ENCODE measurements at regions not wholly inside any gene's neighbourhood (a gene's known extent, or its start where the extent isn't known, plus 50 kb on each side); places are given as distances from the start of the nearest gene placed in this dataset.

DNA sequence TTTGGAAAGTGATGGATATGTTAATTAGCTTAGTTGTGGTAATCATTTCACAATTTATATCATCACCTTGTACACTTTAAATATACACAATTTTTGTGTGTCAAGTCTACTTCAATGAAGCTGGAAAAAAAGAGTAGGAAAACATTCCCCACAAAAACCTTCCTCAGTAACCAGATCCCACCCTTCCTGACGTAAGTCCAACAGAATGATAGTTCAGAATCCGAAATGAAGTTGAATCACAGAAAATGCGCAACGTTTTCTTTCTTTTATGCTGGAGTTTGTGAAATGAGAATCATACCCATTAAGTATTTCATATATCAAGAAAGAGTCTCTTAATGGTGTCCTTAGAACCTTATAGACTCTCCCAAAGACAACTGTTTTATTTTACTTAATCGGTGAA lies 292.9 kb downstream of the USP46 start:
- H3K27ac Mint-ChIP-seq (ENCODE audit: unreplicated experiment), result no peak overlapping the region
- H3K27me3 Mint-ChIP-seq (ENCODE audit: low read depth), result no peaks in the 10 kb centered on the region
- no peaks in the 10 kb centered on the region for H3K9me3 Mint-ChIP-seq
- no peak for DNase-seq (ENCODE audit: low read depth, low spot score)
- H3K4me1 Mint-ChIP-seq, result no peaks in the 10 kb centered on the region
- TF ChIP-seq, protein P1, sequence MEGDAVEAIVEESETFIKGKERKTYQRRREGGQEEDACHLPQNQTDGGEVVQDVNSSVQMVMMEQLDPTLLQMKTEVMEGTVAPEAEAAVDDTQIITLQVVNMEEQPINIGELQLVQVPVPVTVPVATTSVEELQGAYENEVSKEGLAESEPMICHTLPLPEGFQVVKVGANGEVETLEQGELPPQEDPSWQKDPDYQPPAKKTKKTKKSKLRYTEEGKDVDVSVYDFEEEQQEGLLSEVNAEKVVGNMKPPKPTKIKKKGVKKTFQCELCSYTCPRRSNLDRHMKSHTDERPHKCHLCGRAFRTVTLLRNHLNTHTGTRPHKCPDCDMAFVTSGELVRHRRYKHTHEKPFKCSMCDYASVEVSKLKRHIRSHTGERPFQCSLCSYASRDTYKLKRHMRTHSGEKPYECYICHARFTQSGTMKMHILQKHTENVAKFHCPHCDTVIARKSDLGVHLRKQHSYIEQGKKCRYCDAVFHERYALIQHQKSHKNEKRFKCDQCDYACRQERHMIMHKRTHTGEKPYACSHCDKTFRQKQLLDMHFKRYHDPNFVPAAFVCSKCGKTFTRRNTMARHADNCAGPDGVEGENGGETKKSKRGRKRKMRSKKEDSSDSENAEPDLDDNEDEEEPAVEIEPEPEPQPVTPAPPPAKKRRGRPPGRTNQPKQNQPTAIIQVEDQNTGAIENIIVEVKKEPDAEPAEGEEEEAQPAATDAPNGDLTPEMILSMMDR (conservative IDR thresholded peaks at IDR 0.05), result no peak
- no peaks in the 10 kb centered on the region for H3K36me3 Mint-ChIP-seq (ENCODE audit: low read depth)
- H3K4me3 Mint-ChIP-seq, result no peak overlapping the region

- H3K9me3 Mint-ChIP-seq, result no peaks in the 10 kb centered on the region
- no peaks in the 10 kb centered on the region for H3K36me3 Mint-ChIP-seq (ENCODE audit: low read depth)
- H3K4me1 Mint-ChIP-seq, result no peaks in the 10 kb centered on the region
- H3K4me3 Mint-ChIP-seq, result no peak overlapping the region
- TF ChIP-seq, protein P1 (conservative IDR thresholded peaks at IDR 0.05), result no peak
- no peaks in the 10 kb centered on the region for H3K27me3 Mint-ChIP-seq (ENCODE audit: low read depth)
- H3K27ac Mint-ChIP-seq (ENCODE audit: unreplicated experiment), result no peak overlapping the region
- DNase-seq (ENCODE audit: low read depth, low spot score), result no peak
Measured at GRCh38 chr4:52366621-52367020, 292.5 kb downstream of the USP46 start.

GRCh38 chr4:52367282-52367830 lies 291.7 kb downstream of the USP46 start:
- no peaks in the 10 kb centered on the region for H3K4me1 Mint-ChIP-seq
- H3K4me3 Mint-ChIP-seq, result no peak overlapping the region
- TF ChIP-seq, protein P1 (conservative IDR thresholded peaks at IDR 0.05), result no peak

GRCh38 chr4:52368895-52369294 lies 290.2 kb downstream of the USP46 start:
- Mint-ChIP-seq H3K27ac (ENCODE audit: unreplicated experiment) (no peak overlapping the region), H3K36me3 (ENCODE audit: low read depth) (no peaks in the 10 kb centered on the region), H3K4me3 (no peak overlapping the region), H3K9me3 (no peaks in the 10 kb centered on the region), H3K27me3 (ENCODE audit: low read depth) (peaks cover 10% of the 10 kb centered on the region), H3K4me1 (no peaks in the 10 kb centered on the region)
- no peak for DNase-seq (ENCODE audit: low read depth, low spot score)
- TF ChIP-seq, protein P1 (conservative IDR thresholded peaks at IDR 0.05), result no peak

More at GRCh38 chr4:52367282-52367830, 291.7 kb downstream of the USP46 start:
- no peaks in the 10 kb centered on the region for H3K27me3 Mint-ChIP-seq (ENCODE audit: low read depth)
- no peak for DNase-seq (ENCODE audit: low read depth, low spot score)
- H3K9me3 Mint-ChIP-seq, result no peaks in the 10 kb centered on the region
- H3K36me3 Mint-ChIP-seq (ENCODE audit: low read depth), result no peaks in the 10 kb centered on the region
- no peak overlapping the region for H3K27ac Mint-ChIP-seq (ENCODE audit: unreplicated experiment)

DNA sequence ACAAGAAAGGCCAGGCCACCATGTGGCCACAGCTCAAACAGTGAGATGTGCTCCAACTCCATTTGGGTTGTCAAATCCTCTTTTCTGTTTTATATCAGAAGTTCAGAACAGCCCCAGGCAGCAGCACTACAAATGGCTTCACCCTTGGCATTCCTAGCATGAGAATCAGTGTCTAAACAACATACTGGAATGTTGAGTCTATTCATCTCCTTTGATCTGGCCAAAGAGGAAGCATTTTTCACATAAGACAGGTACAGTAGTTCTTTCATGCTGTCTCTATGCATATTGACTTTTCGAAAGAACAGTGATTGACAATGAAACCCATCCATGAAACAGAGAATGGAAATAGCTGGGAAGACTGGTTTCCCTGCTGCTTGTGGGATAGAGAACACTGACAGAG lies 289.5 kb downstream of the USP46 start:
- Mint-ChIP-seq H3K27me3 (ENCODE audit: low read depth) (peaks cover 13% of the 10 kb centered on the region), H3K27ac (ENCODE audit: unreplicated experiment) (no peak overlapping the region), H3K9me3 (no peaks in the 10 kb centered on the region), H3K4me3 (no peak overlapping the region), H3K4me1 (no peaks in the 10 kb centered on the region), H3K36me3 (ENCODE audit: low read depth) (no peaks in the 10 kb centered on the region)
- DNase-seq (ENCODE audit: low read depth, low spot score), result no peak
- TF ChIP-seq, protein P1 (conservative IDR thresholded peaks at IDR 0.05), result no peak
